GM12891 (cell line): ENCODE measurements at regions not wholly inside any gene's neighbourhood (a gene's known extent, or its start where the extent isn't known, plus 50 kb on each side); places are given as distances from the start of the nearest gene placed in this dataset.

Experiments
- PAX5 ChIP-seq: IDR thresholded peaks from 2 replicates; pipeline ENCODE4 v1.6.1; 2011; ENCODE audit warnings: low read length, moderate library complexity, mild to moderate bottlenecking; ENCODE audit not compliant: insufficient read depth, severe bottlenecking
- POLR2A ChIP-seq: IDR thresholded peaks from 2 replicates; pipeline ENCODE4 v1.6.1; 2011; ENCODE audit warnings: low read depth, low read length, control low read depth
- POLR2AphosphoS5 ChIP-seq: IDR thresholded peaks from 2 replicates; pipeline ENCODE4 v1.6.1; 2011; ENCODE audit warnings: low read depth, low read length, control low read depth
- POU2F2 ChIP-seq: IDR thresholded peaks from 2 replicates; pipeline ENCODE4 v1.6.1; 2011; ENCODE audit warnings: low read depth, mild to moderate bottlenecking, control low read depth, low read length, moderate library complexity
- SPI1 ChIP-seq: IDR thresholded peaks from 2 replicates; pipeline ENCODE4 v1.6.1; 2011; ENCODE audit warnings: low read depth, low read length, control low read depth
- TAF1 ChIP-seq: IDR thresholded peaks from 2 replicates; pipeline ENCODE4 v1.6.1; 2011; ENCODE audit warnings: low read depth, low read length, control low read depth

DNA sequence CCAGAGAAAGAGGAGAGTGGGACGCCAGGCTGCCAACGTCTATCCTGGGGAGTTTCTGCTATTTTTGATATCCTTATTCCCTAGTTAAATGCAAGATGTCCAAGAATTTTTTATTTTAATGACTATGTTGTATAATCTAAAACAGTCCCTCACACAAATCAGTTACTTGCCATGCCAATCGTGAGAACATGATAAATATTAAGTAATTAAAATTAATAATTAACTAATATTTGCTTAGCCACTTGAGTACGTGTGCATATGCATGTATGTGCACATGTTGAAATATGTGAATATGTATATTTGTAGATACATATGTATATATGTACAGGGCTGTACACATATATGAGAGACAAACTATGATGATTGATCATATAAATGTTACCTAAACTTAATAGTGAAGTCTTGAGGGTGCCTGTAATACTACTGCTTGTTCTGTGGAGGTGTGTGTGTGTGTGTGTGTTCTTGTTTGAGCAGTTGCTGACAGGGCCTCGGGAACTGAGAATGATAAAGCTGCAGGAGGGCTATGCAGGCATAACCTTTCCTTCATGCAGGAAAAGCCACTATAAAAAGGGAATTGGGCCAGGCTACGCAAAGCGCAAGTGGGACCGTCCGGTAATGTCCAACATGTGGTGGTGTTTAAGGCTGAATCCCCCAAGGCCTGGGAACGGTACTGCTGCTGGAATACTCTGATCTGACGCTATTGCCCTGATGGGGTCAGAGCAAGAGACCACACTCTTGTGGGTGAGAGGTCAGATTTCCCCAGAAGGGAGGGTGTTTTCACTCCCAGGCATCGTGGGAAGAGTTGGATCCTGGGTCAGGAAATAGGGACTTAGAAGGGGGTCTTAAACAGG, 148.3 kb upstream of the TBX18 start:
- TF ChIP-seq POLR2AphosphoS5, result no peak
- no peak for TF ChIP-seq POLR2A
- no peak for TF ChIP-seq TAF1
- TF ChIP-seq SPI1, result no peak
- no peak for TF ChIP-seq POU2F2
- TF ChIP-seq PAX5, result no peak
